B cell (primary cell): ENCODE measurements at regions not wholly inside any gene's neighbourhood (a gene's known extent, or its start where the extent isn't known, plus 50 kb on each side); places are given as distances from the start of the nearest gene placed in this dataset.

Experiments used
- ATAC-seq: fragments of 200-7000 bp; cut with Tn5 transposase; one replicate; pipeline ENCODE4 v1.10.0; 2021; ENCODE audit warnings: low read depth, mild to moderate bottlenecking, moderate number of reproducible peaks, moderate library complexity
- CTCF ChIA-PET: fragments of 350-600 bp; sonication (Branson Sonifier 250); formaldehyde crosslinking; loops from one replicate; lab custom pipeline; 2021; ENCODE audit warnings: antibody characterized with exemption, inconsistent platforms; lab: Charles Lee
- POLR2A ChIA-PET: fragments of 350-600 bp; sonication (Branson Sonifier 250); formaldehyde crosslinking; loops from one replicate; lab custom pipeline; 2021; ENCODE audit warnings: antibody characterized with exemption; lab: Charles Lee
- DNase-seq: peaks from one replicate; pipeline ENCODE4 v3.0.0; 2013
- H2AFZ ChIP-seq: 2 replicates; pipeline ENCODE4 v1.6.1; 2012; ENCODE audit warnings: mild to moderate bottlenecking, low read depth, low read length; ENCODE audit not compliant: insufficient read depth, poor library complexity, severe bottlenecking
- H3K27ac ChIP-seq, 2 donors: 1 replicate in 1 of 2; 2 replicates in 1 of 2; pipeline ENCODE4 v1.5.1; 2012 to 2013; ENCODE audit warnings: low read length in 2 of 2, mild to moderate bottlenecking in 2 of 2, moderate library complexity in 1 of 2
- H3K27me3 ChIP-seq, 4 experiments: fragments of 200-600 bp in 1 of 4; sonication (generic) in 1 of 4; replicated peaks in 1 of 4; 1 replicate in 2 of 4; 2 replicates in 2 of 4; pipeline versions ENCODE4 v1.6.1 to v1.7.0; 2013 to 2016; ENCODE audit warnings: low read length in 3 of 4, mild to moderate bottlenecking in 2 of 4, mixed read lengths in 1 of 4, moderate library complexity in 1 of 4; ENCODE audit not compliant: insufficient read depth in 4 of 4, control insufficient read depth in 3 of 4; ENCODE audit errors: control extremely low read depth in 1 of 4
- H3K36me3 ChIP-seq, 2 experiments: replicated peaks in 1 of 2; 1 replicate in 1 of 2; 2 replicates in 1 of 2; pipeline versions ENCODE4 v1.6.1 to v1.7.1; 2013; ENCODE audit warnings: low read length in 1 of 2; ENCODE audit not compliant: insufficient read depth in 2 of 2, control insufficient read depth in 1 of 2; ENCODE audit errors: control extremely low read depth in 1 of 2, extremely low read depth in 1 of 2
- H3K4me1 ChIP-seq, 2 donors: fragments of 200-600 bp in 1 of 2; sonication (generic) in 1 of 2; 1 replicate in 1 of 2; 2 replicates in 1 of 2; pipeline versions ENCODE4 v1.5.1 to v1.6.1; 2013 to 2017; ENCODE audit warnings: low read length in 2 of 2; ENCODE audit not compliant: control insufficient read depth in 2 of 2, insufficient read depth in 2 of 2
- H3K4me2 ChIP-seq: replicated peaks from 2 replicates; pipeline ENCODE3; 2012; ENCODE audit warnings: mild to moderate bottlenecking, low read depth, low read length; ENCODE audit not compliant: poor library complexity, severe bottlenecking
- H3K4me3 ChIP-seq, 5 experiments: fragments of 200-600 bp in 1 of 5; sonication (generic) in 1 of 5; 1 replicate in 3 of 5; 2 replicates in 2 of 5; pipeline versions ENCODE4 v1.5.1 to v1.7.0; 2011 to 2016; ENCODE audit warnings: low read length in 4 of 5, mild to moderate bottlenecking in 4 of 5, low read depth in 2 of 5, control low read depth in 1 of 5, moderate library complexity in 1 of 5; ENCODE audit not compliant: insufficient read depth in 1 of 5; ENCODE audit errors: control extremely low read depth in 1 of 5, extremely low read depth in 1 of 5
- H3K79me2 ChIP-seq: fragments of 200-600 bp; sonication (generic); one replicate; pipeline ENCODE4 v1.6.0; 2016; ENCODE audit warnings: low read length; ENCODE audit not compliant: control insufficient read depth, insufficient read depth
- H3K9ac ChIP-seq: fragments of 200-600 bp; sonication (generic); 2 replicates; pipeline ENCODE4 v1.6.1; 2017; ENCODE audit warnings: mild to moderate bottlenecking, low read length, moderate library complexity
- H3K9me3 ChIP-seq, 3 donors: one replicate each; pipeline versions ENCODE4 v1.6.1 to v1.7.1; 2013; ENCODE audit warnings: low read length in 2 of 3; ENCODE audit not compliant: control insufficient read depth in 2 of 3, insufficient read depth in 1 of 3; ENCODE audit errors: control extremely low read depth in 1 of 3
- H4K20me1 ChIP-seq: 2 replicates; pipeline ENCODE4 v1.6.0; 2012; ENCODE audit warnings: mild to moderate bottlenecking, low read length; ENCODE audit not compliant: insufficient read depth, control insufficient read depth, poor library complexity, severe bottlenecking
- H3K27ac Mint-ChIP-seq: one replicate; pipeline ENCODE4 v1.8.0; 2021; ENCODE audit warnings: mixed read lengths
- H3K27me3 Mint-ChIP-seq: one replicate; pipeline ENCODE4 v1.8.0; 2021; ENCODE audit warnings: mixed read lengths
- H3K4me1 Mint-ChIP-seq: one replicate; pipeline ENCODE4 v1.8.0; 2021; ENCODE audit warnings: mixed read lengths
- H3K4me3 Mint-ChIP-seq: one replicate; pipeline ENCODE4 v1.8.0; 2021; ENCODE audit warnings: mixed read lengths
- H3K9me3 Mint-ChIP-seq: one replicate; pipeline ENCODE4 v1.8.0; 2022; ENCODE audit warnings: mixed read lengths; ENCODE audit not compliant: insufficient read depth
- EZH2 ChIP-seq: IDR thresholded peaks from 2 replicates; pipeline ENCODE4 v1.6.1; 2012; ENCODE audit warnings: borderline replicate concordance, low read depth, mild to moderate bottlenecking, moderate library complexity, low read length; ENCODE audit not compliant: insufficient read depth, poor library complexity, severe bottlenecking
- WGBS: methylation state at CpG from one replicate; pipeline ENCODE4 v1.1.5; 2013; ENCODE audit warnings: missing lambda C conversion rate; ENCODE audit not compliant: insufficient coverage; 5-methylcytosine and 5-hydroxymethylcytosine counted together
- intact Hi-C: fragments of 100-400 bp; cut with micrococcal nuclease; formaldehyde crosslinking; loops from one replicate; pipeline ENCODE4 v1.10.0; 2022
- TF ChIP-seq, protein P1 (sequence below): fragments of 200-600 bp; IDR thresholded peaks from one replicate; pipeline ENCODE4 v1.8.0; 2022; ENCODE audit warnings: antibody characterized with exemption, mild to moderate bottlenecking

- DNase-seq, result no peak
- CTCF ChIA-PET, result no interaction called here
These were observed 145.1 kb downstream of the SEMA6D start for GRCh38 chr15:47862402-47862801.

DNA sequence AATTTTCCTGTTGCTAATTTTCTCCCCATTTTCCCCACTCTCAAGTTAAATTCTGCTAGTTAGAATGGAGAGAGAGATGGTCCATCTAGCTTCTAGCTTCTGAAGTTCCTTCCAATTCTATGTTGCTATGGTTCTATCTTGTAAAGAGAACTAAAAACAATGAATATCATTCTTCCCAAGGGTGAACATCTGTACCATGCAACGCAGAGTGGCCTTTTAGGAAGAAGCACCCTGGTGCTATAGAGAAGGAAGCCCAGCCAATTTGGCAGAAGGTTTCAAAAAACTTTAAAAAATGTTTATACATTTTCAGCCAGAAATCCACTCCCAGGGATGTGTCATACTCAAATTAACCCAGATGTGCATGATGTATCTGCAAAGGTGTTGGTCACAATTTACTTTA lies 149.1 kb downstream of the SEMA6D start:
- Histone ChIP-seq H4K20me1 (no peaks in the 10 kb centered on the region), H3K79me2 (no peaks in the 10 kb centered on the region), H3K27ac (no peak overlapping the region), H3K4me3 (no peak overlapping the region), H2AFZ (no peak overlapping the region), H3K9ac (no peak overlapping the region), H3K36me3 (no peaks in the 10 kb centered on the region), H3K4me1 (no peaks in the 10 kb centered on the region), H3K4me2 (no peak overlapping the region), H3K27me3 (no peaks in the 10 kb centered on the region), H3K9me3 (no peaks in the 10 kb centered on the region)
- no peaks in the 10 kb centered on the region for H3K27me3 Mint-ChIP-seq
- H3K27ac Mint-ChIP-seq, result no peak overlapping the region
- WGBS, result no CpG with 5 or more reads among the region's 1 CpG
- ChIA-PET POLR2A (no interaction called here), CTCF (no interaction called here)
- no peak for TF ChIP-seq EZH2
- TF ChIP-seq, protein P1, sequence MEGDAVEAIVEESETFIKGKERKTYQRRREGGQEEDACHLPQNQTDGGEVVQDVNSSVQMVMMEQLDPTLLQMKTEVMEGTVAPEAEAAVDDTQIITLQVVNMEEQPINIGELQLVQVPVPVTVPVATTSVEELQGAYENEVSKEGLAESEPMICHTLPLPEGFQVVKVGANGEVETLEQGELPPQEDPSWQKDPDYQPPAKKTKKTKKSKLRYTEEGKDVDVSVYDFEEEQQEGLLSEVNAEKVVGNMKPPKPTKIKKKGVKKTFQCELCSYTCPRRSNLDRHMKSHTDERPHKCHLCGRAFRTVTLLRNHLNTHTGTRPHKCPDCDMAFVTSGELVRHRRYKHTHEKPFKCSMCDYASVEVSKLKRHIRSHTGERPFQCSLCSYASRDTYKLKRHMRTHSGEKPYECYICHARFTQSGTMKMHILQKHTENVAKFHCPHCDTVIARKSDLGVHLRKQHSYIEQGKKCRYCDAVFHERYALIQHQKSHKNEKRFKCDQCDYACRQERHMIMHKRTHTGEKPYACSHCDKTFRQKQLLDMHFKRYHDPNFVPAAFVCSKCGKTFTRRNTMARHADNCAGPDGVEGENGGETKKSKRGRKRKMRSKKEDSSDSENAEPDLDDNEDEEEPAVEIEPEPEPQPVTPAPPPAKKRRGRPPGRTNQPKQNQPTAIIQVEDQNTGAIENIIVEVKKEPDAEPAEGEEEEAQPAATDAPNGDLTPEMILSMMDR, result no peak
- DNase-seq (no peak), ATAC-seq (no peak)
- no peak overlapping the region for H3K4me3 Mint-ChIP-seq
- no peaks in the 10 kb centered on the region for H3K4me1 Mint-ChIP-seq
- peaks cover 4% of the 10 kb centered on the region for H3K9me3 Mint-ChIP-seq
- intact Hi-C loops, result no loop called here

More at GRCh38 chr15:47862402-47862801, 145.1 kb downstream of the SEMA6D start:
- no peaks in the 10 kb centered on the region for H3K79me2 ChIP-seq
- ATAC-seq, result no peak
- no peak for TF ChIP-seq EZH2
- TF ChIP-seq, protein P1, result no peak
- POLR2A ChIA-PET, result no interaction called here
- no peak overlapping the region for H3K4me2 ChIP-seq
- no peaks in the 10 kb centered on the region for H3K36me3 ChIP-seq
- no peak overlapping the region for H3K4me3 Mint-ChIP-seq
- H3K4me1 ChIP-seq, result peaks cover 0 to 6% of the 10 kb centered on the region in 2 donors
- no CpG with 5 or more reads among the region's 3 CpGs for WGBS
- H3K9ac ChIP-seq, result no peak overlapping the region
- peaks cover 4% of the 10 kb centered on the region for H3K4me1 Mint-ChIP-seq
- peaks cover 4% of the 10 kb centered on the region for H3K9me3 Mint-ChIP-seq
- H3K27me3 ChIP-seq, result peaks cover 0 to 3% (median 0%) of the 10 kb centered on the region in 4 experiments
- H3K27ac ChIP-seq, result no peak overlapping the region
- intact Hi-C loops, result no loop called here
- no peak overlapping the region for H2AFZ ChIP-seq
- no peaks in the 10 kb centered on the region for H4K20me1 ChIP-seq
- H3K4me3 ChIP-seq, result no peak overlapping the region
- no peaks in the 10 kb centered on the region for H3K9me3 ChIP-seq
- H3K27me3 Mint-ChIP-seq, result no peaks in the 10 kb centered on the region
- no peak overlapping the region for H3K27ac Mint-ChIP-seq
